Epithelial cell of proximal tubule (primary cell): ENCODE measurements at regions not wholly inside any gene's neighbourhood (a gene's known extent, or its start where the extent isn't known, plus 50 kb on each side); places are given as distances from the start of the nearest gene placed in this dataset.
A peak's percentile ranks its signal among the peaks of the same experiment; 100 is the strongest.

ENCODE experiments used
- DNase-seq: peaks from one replicate; pipeline ENCODE4 v3.0.0-alpha.2; 2011; ENCODE audit warnings: low read depth
- H3K4me3 ChIP-seq: 2 replicates; pipeline ENCODE4 v1.5.1; 2011; ENCODE audit warnings: low read depth, mild to moderate bottlenecking, low read length
- TF ChIP-seq, protein P1 (sequence below): conservative IDR thresholded peaks from 2 replicates; pipeline ENCODE4 v1.5.1; 2012; ENCODE audit warnings: low read depth, mild to moderate bottlenecking, low read length

DNA sequence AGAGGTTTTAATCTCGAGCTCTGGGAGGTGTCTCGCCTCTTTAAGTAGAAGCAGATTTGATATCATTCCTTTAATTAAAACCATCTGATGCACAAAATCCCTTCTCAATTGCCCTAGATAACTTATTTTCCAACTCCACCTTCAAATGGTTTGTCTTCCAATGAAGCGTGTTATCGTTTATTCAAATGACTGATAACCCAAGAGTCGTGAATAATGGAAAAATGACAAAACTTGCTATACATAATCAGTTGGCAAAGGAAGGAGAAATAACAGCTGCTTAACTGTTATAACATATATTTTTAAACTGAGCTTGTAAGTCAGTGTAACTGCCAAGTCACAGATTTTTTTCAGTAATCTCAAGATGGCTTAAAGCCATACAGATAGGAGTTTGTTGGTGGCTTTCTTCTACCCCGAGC, 144.6 kb downstream of the QPCT start:
- DNase-seq = no peak
- TF ChIP-seq, protein P1, sequence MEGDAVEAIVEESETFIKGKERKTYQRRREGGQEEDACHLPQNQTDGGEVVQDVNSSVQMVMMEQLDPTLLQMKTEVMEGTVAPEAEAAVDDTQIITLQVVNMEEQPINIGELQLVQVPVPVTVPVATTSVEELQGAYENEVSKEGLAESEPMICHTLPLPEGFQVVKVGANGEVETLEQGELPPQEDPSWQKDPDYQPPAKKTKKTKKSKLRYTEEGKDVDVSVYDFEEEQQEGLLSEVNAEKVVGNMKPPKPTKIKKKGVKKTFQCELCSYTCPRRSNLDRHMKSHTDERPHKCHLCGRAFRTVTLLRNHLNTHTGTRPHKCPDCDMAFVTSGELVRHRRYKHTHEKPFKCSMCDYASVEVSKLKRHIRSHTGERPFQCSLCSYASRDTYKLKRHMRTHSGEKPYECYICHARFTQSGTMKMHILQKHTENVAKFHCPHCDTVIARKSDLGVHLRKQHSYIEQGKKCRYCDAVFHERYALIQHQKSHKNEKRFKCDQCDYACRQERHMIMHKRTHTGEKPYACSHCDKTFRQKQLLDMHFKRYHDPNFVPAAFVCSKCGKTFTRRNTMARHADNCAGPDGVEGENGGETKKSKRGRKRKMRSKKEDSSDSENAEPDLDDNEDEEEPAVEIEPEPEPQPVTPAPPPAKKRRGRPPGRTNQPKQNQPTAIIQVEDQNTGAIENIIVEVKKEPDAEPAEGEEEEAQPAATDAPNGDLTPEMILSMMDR = no peak
- no peak overlapping the region for H3K4me3 ChIP-seq

DNA sequence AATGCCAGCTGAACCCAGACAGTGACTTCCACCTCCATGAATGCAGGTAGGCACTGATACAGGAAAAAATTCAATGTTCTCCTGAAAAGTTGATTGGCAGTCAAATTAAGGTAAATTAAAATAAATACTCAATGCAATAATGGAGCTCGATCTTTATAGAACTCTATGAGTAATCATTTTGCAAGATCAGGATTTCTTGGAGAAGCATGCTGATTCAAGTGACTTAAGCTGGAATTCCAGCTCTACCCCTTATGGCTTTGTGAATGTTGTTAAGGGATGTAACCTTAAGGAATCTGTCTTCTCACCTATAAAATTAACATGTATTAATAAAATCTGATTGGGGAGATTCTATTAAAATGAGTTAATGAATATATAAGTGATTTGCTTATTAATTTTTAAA, 145.1 kb downstream of the QPCT start:
- DNase-seq = no peak
- H3K4me3 ChIP-seq = no peak overlapping the region
- TF ChIP-seq, protein P1 = no peak

DNA sequence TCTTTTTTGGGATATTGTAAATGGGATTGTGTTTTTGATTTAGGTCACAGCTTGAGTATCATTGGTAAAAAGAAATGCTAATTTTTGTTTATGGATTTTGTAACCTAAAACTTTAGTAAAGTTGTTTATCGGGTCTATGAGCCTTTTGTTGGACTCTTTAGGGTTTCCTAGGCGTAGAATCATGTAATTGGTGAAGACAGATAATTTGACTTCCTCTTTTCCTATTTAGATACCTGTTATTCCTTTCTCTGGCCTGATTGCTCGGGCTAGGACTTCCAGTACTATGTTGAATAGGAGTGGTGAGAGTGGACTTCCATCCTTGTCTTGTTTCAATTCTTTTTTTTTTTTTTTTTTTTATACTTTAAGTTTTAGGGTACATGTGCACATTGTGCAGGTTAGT, 149.0 kb downstream of the QPCT start:
- H3K4me3 ChIP-seq = no peak overlapping the region
- TF ChIP-seq, protein P1 = no peak
- no peak for DNase-seq

DNA sequence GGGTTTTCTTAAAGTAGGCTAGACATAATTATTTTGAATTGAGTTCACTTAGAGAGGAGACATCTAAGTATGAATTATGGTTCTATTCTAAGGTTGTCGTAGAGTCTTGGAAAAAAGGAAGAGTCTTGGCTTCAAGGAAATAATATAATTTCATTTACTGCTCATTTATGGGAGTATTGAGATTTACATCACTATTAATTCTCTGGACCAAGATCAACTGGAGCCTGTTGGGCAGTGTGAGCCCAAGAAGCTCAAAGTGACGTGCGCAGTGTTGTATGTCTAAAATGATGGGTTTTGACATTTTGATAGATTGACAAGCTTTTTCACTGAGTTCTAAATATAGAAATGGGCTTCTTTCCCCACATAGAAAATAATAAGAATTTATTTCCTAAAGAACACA, 154.7 kb downstream of the QPCT start:
- TF ChIP-seq, protein P1 = no peak

DNA sequence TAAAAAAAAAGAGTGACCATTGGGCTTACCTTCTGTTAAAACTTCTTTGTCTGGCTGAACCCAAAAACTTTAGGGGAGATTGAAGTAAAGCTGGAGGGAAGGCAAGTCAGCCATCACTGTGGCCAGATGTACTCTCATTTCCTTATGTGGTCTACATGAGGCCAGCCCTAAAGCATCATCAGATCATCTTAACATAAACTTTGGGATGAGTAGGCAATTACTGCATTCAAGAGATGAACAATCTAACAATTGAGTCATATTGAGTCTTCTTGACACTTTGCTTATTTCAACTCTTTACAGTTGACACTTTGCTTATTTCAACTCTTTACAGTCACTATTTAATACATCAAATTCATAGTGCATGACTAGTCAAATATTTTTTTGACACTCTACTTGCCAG, 155.6 kb downstream of the QPCT start:
- TF ChIP-seq, protein P1 = no peak
- DNase-seq = no peak
- no peak overlapping the region for H3K4me3 ChIP-seq

More for the DNA sequence above, 154.7 kb downstream of the QPCT start:
- no peak overlapping the region for H3K4me3 ChIP-seq
- no peak for DNase-seq

DNA sequence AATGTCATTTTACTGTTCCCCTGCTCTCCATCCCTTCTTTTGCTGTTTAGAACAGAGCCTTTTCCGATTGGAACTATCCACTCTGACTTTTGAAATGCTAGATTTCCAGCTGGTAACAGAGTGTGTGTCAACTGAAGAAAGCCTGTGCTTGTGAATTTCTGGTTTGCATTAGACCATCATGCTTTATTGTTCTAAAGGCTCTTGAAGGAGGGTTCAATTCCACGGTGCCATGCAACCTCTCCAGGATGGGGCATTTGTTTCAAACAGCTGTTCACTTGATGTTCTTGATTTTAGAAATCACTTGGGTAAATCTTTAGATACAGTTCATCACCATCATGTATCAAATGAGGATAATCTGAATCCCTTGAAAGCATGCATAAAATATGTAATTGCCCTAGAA, 156.7 kb downstream of the QPCT start:
- H3K4me3 ChIP-seq = no peak overlapping the region
- DNase-seq = no peak
- TF ChIP-seq, protein P1 = no peak

DNA sequence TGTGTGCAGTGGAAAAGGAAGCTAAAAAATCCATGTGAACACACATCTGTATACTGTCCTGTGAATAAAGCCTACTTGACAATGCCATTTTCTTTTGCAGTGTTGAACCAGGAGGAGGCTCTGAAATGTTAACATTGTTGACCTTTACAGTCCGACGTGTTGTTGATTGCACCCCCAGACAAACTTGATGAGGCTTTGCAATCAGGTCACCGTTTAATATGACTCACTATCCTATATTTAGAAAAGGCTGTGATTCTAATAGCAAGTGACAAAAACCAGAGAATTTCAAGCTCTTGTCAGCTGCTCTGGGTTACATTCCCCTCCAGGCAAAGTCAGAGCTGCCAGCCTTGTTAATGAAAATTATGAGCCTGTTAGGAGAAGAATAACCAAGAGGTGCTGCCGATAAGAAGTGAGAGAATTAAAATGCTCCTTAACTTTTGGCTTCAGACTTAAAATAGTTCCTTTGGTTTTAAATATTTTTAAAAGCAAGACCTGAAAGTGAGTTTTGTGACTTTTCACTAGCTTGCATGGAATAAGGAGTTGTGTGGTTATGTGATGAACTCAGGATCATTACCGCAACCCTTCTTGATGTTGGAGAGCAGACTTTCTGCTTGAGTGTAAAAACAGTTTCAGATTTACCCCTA, 162.1 kb downstream of the QPCT start:
- TF ChIP-seq, protein P1 = no peak
- peak; percentile 27 for DNase-seq
- H3K4me3 ChIP-seq = no peak overlapping the region
